HEK293 (cell line): ENCODE measurements at regions not wholly inside any gene's neighbourhood (a gene's known extent, or its start where the extent isn't known, plus 50 kb on each side); places are given as distances from the start of the nearest gene placed in this dataset.

Experiments
- CTCF ChIA-PET: fragments of 350-600 bp; formaldehyde crosslinking; extraction: SDS; loops from one replicate; lab custom pipeline; 2021; ENCODE audit warnings: antibody characterized with exemption; lab: Yijun Ruan, JAX
- POLR2A ChIA-PET: fragments of 300-600 bp; formaldehyde crosslinking; extraction: SDS; loops from one replicate; lab custom pipeline; 2020; ENCODE audit warnings: antibody characterized with exemption, inconsistent platforms; lab: Yijun Ruan, JAX
- H3K27ac ChIP-seq: fragments of 200-500 bp; sonication (Bioruptor generic); 2 replicates; pipeline ENCODE4 v1.5.1; 2014; ENCODE audit warnings: low read depth, low read length, control low read depth, inconsistent platforms; ENCODE audit errors: extremely low read depth
- H3K36me3 ChIP-seq, 2 experiments: fragments of 200-500 bp in 1 of 2; sonication (Bioruptor generic) in 1 of 2; 1 replicate in 1 of 2; 2 replicates in 1 of 2; pipeline ENCODE4 v1.5.1; 2014 to 2017; ENCODE audit warnings: inconsistent platforms in 2 of 2, low read length in 2 of 2; ENCODE audit not compliant: control insufficient read depth in 2 of 2, insufficient read depth in 1 of 2
- H3K4me1 ChIP-seq: fragments of 200-500 bp; sonication (Bioruptor generic); 2 replicates; pipeline ENCODE4 v1.5.1; 2014; ENCODE audit warnings: mild to moderate bottlenecking, low read length, inconsistent platforms; ENCODE audit not compliant: control insufficient read depth, insufficient read depth
- H3K4me3 ChIP-seq: 2 replicates; pipeline ENCODE4 v1.5.1; 2011; ENCODE audit warnings: low read depth, mild to moderate bottlenecking, control low read depth, low read length, moderate library complexity
- H3K9me3 ChIP-seq: fragments of 200-500 bp; sonication (Bioruptor generic); 2 replicates; pipeline ENCODE4 v1.5.1; 2014; ENCODE audit warnings: low read depth, low read length, inconsistent platforms; ENCODE audit not compliant: control insufficient read depth, insufficient read depth
- GLI2 ChIP-seq: fragments of 450-650 bp; formaldehyde crosslinking; IDR thresholded peaks from 2 replicates; pipeline ENCODE4; 2017; ENCODE audit warnings: missing biosample characterization, missing genetic modification characterization, low read depth, borderline replicate concordance
- HOXA7 ChIP-seq: sonication (generic); formaldehyde crosslinking; IDR thresholded peaks from 2 replicates; pipeline ENCODE4 v1.8.1; 2022; ENCODE audit warnings: missing genetic modification reagents, borderline replicate concordance
- KLF8 ChIP-seq: fragments of 450-650 bp; formaldehyde crosslinking; IDR thresholded peaks from 2 replicates; pipeline ENCODE4 v1.5.1; 2016; ENCODE audit warnings: missing biosample characterization, missing genetic modification characterization
- KLF9 ChIP-seq: fragments of 450-650 bp; formaldehyde crosslinking; IDR thresholded peaks from 2 replicates; pipeline ENCODE4 v1.5.1; 2016; ENCODE audit warnings: missing biosample characterization, missing genetic modification characterization, low read depth
- OVOL3 ChIP-seq: fragments of 450-650 bp; formaldehyde crosslinking; IDR thresholded peaks from 2 replicates; pipeline ENCODE4 v1.5.1; 2016; ENCODE audit warnings: missing biosample characterization, missing genetic modification characterization
- PBX3 ChIP-seq: sonication (generic); formaldehyde crosslinking; IDR thresholded peaks from 2 replicates; pipeline ENCODE4 v1.8.1; 2022; ENCODE audit warnings: mild to moderate bottlenecking, moderate library complexity, missing genetic modification reagents
- SP7 ChIP-seq: fragments of 450-650 bp; formaldehyde crosslinking; IDR thresholded peaks from 2 replicates; pipeline ENCODE4 v1.5.1; 2016; ENCODE audit warnings: missing biosample characterization, missing genetic modification characterization
- ZBTB8A ChIP-seq: fragments of 450-650 bp; formaldehyde crosslinking; IDR thresholded peaks from 2 replicates; pipeline ENCODE4 v1.5.1; 2016; ENCODE audit warnings: missing biosample characterization, missing genetic modification characterization
- ZNF10 ChIP-seq: fragments of 450-650 bp; formaldehyde crosslinking; IDR thresholded peaks from 2 replicates; pipeline ENCODE4 v1.5.1; 2017; ENCODE audit warnings: missing biosample characterization, missing genetic modification characterization
- ZNF138 ChIP-seq: fragments of 450-650 bp; formaldehyde crosslinking; IDR thresholded peaks from 2 replicates; pipeline ENCODE4 v1.5.1; 2016; ENCODE audit warnings: missing biosample characterization, missing genetic modification characterization, borderline replicate concordance
- ZNF140 ChIP-seq: fragments of 450-650 bp; formaldehyde crosslinking; IDR thresholded peaks from 2 replicates; pipeline ENCODE4 v1.5.1; 2016; ENCODE audit warnings: missing biosample characterization, missing genetic modification characterization
- ZNF335 ChIP-seq: fragments of 450-650 bp; formaldehyde crosslinking; conservative IDR thresholded peaks from 2 replicates; pipeline ENCODE4 v1.5.1; 2016; ENCODE audit warnings: missing biosample characterization, missing genetic modification characterization
- ZNF341 ChIP-seq: fragments of 450-650 bp; formaldehyde crosslinking; IDR thresholded peaks from 2 replicates; pipeline ENCODE4; 2016; ENCODE audit warnings: low read depth, missing biosample characterization, missing genetic modification characterization
- ZNF354C ChIP-seq: fragments of 450-650 bp; formaldehyde crosslinking; IDR thresholded peaks from 2 replicates; pipeline ENCODE4 v1.5.1; 2016; ENCODE audit warnings: missing biosample characterization, missing genetic modification characterization, low read depth, borderline replicate concordance
- ZNF366 ChIP-seq: fragments of 450-650 bp; formaldehyde crosslinking; conservative IDR thresholded peaks from 2 replicates; pipeline ENCODE4 v1.5.1; 2016; ENCODE audit warnings: missing biosample characterization, missing genetic modification characterization
- ZNF398 ChIP-seq: fragments of 450-650 bp; formaldehyde crosslinking; IDR thresholded peaks from 2 replicates; pipeline ENCODE4 v1.5.1; 2017; ENCODE audit warnings: missing biosample characterization, missing genetic modification characterization
- ZNF404 ChIP-seq: fragments of 450-650 bp; formaldehyde crosslinking; IDR thresholded peaks from 2 replicates; pipeline ENCODE4 v1.5.1; 2017; ENCODE audit warnings: missing biosample characterization, missing genetic modification characterization
- ZNF416 ChIP-seq: fragments of 450-650 bp; formaldehyde crosslinking; IDR thresholded peaks from 2 replicates; pipeline ENCODE4 v1.5.1; 2016; ENCODE audit warnings: missing biosample characterization, missing genetic modification characterization
- ZNF473 ChIP-seq: fragments of 450-650 bp; formaldehyde crosslinking; IDR thresholded peaks from 2 replicates; pipeline ENCODE4 v1.5.1; 2017; ENCODE audit warnings: missing biosample characterization, missing genetic modification characterization
- ZNF549 ChIP-seq: fragments of 450-650 bp; IDR thresholded peaks from 2 replicates; pipeline ENCODE4 v1.5.1; 2018; ENCODE audit warnings: missing biosample characterization, missing genetic modification characterization, mild to moderate bottlenecking, inconsistent platforms, moderate library complexity
- ZNF600 ChIP-seq: fragments of 450-650 bp; formaldehyde crosslinking; IDR thresholded peaks from 2 replicates; pipeline ENCODE4 v1.5.1; 2016; ENCODE audit warnings: missing biosample characterization, missing genetic modification characterization
- ZNF660 ChIP-seq: fragments of 450-650 bp; IDR thresholded peaks from 2 replicates; pipeline ENCODE4 v1.5.1; 2018; ENCODE audit warnings: missing biosample characterization, mild to moderate bottlenecking, missing genetic modification characterization
- ZNF692 ChIP-seq: fragments of 450-650 bp; formaldehyde crosslinking; IDR thresholded peaks from 2 replicates; pipeline ENCODE4 v1.5.1; 2016; ENCODE audit warnings: missing biosample characterization, missing genetic modification characterization
- ZNF768 ChIP-seq: fragments of 450-650 bp; formaldehyde crosslinking; IDR thresholded peaks from 2 replicates; pipeline ENCODE4 v1.5.1; 2018; ENCODE audit warnings: missing biosample characterization, mild to moderate bottlenecking, missing genetic modification characterization
- ZNF843 ChIP-seq: fragments of 450-650 bp; formaldehyde crosslinking; IDR thresholded peaks from 2 replicates; pipeline ENCODE4 v1.5.1; 2016; ENCODE audit warnings: missing biosample characterization, missing genetic modification characterization
- ZSCAN5A ChIP-seq: fragments of 450-650 bp; formaldehyde crosslinking; IDR thresholded peaks from 2 replicates; pipeline ENCODE4 v1.5.1; 2016; ENCODE audit warnings: missing biosample characterization, missing genetic modification characterization
- ZXDB ChIP-seq: fragments of 450-650 bp; formaldehyde crosslinking; IDR thresholded peaks from 2 replicates; pipeline ENCODE4 v1.5.1; 2016; ENCODE audit warnings: missing biosample characterization, missing genetic modification characterization

- TF ChIP-seq ZNF10 (tag by site-specific recombination) (no peak), ZNF341 (no peak), KLF9 (tag by site-specific recombination) (no peak), ZNF416 (tag by site-specific recombination) (no peak), ZNF549 (tag by site-specific recombination) (no peak), ZNF660 (tag by site-specific recombination) (no peak)
Measured at GRCh38 chr4:114264452-114264851, 285.0 kb upstream of the ARSJ start (continued).

- Histone ChIP-seq H3K4me1 (no peaks in the 10 kb centered on the region), H3K9me3 (no peaks in the 10 kb centered on the region), H3K4me3 (no peak overlapping the region), H3K36me3 (no peaks in the 10 kb centered on the region), H3K27ac (no peak overlapping the region)
- ChIA-PET CTCF (no interaction called here), POLR2A (no interaction called here)
- TF ChIP-seq ZNF354C (tag by site-specific recombination), result no peak
- no peak for TF ChIP-seq GLI2 (tag by site-specific recombination)
- no peak for TF ChIP-seq ZBTB8A
- TF ChIP-seq ZNF768 (tag by site-specific recombination), result no peak
- TF ChIP-seq ZNF692 (tag by site-specific recombination), result no peak
- no peak for TF ChIP-seq HOXA7 (CRISPR knock-in tag)
- no peak for TF ChIP-seq ZXDB (tag by site-specific recombination)
- no peak for TF ChIP-seq OVOL3 (tag by site-specific recombination)
Measured at GRCh38 chr4:114264877-114265291, 285.4 kb upstream of the ARSJ start.

- ChIA-PET POLR2A (no interaction called here), CTCF (no interaction called here)
- no peaks in the 10 kb centered on the region for H3K9me3 ChIP-seq
- H3K4me1 ChIP-seq, result no peaks in the 10 kb centered on the region
- H3K4me3 ChIP-seq, result no peak overlapping the region
- H3K36me3 ChIP-seq, result no peaks in the 10 kb centered on the region
- H3K27ac ChIP-seq, result no peak overlapping the region
- TF ChIP-seq SP7, result peak; percentile 59
- TF ChIP-seq ZNF600 (tag by site-specific recombination), result no peak
- TF ChIP-seq, all 188 proteins: peak for 1
Measured at GRCh38 chr4:114265342-114265741, 285.9 kb upstream of the ARSJ start.

- no peaks in the 10 kb centered on the region for H3K4me1 ChIP-seq
- H3K36me3 ChIP-seq, result no peaks in the 10 kb centered on the region
- POLR2A ChIA-PET, result no interaction called here
- no peak overlapping the region for H3K27ac ChIP-seq
- H3K4me3 ChIP-seq, result no peak overlapping the region
- CTCF ChIA-PET, result no interaction called here
- no peaks in the 10 kb centered on the region for H3K9me3 ChIP-seq
- TF ChIP-seq ZNF398 (no peak), ZNF335 (no peak), ZNF660 (tag by site-specific recombination) (no peak), ZNF843 (no peak), ZNF473 (tag by site-specific recombination) (no peak), ZNF138 (no peak), ZNF404 (tag by site-specific recombination) (no peak), ZSCAN5A (tag by site-specific recombination) (no peak), ZNF366 (tag by site-specific recombination) (no peak), PBX3 (no peak), KLF8 (no peak), ZNF140 (no peak)
Measured at GRCh38 chr4:114267976-114268375, 288.5 kb upstream of the ARSJ start.
